ENCODE measurements at regions not wholly inside any gene's neighbourhood (a gene's known extent, or its start where the extent isn't known, plus 50 kb on each side); places are given as distances from the start of the nearest gene placed in this dataset.

GRCh38 chr1:67991546-67991945, 58.9 kb downstream of the DIRAS3 start:
- intact Hi-C loops (cut with DNase I), result no loop called here
- Histone ChIP-seq H3K27ac (no peak overlapping the region), H3K9me3 (peaks cover 0 to 6% (median 0%) of the 10 kb centered on the region in 4 donors), H3K4me3 (no peak overlapping the region), H3K4me1 (no peaks in the 10 kb centered on the region), H3K27me3 (no peaks in the 10 kb centered on the region), H3K36me3 (no peaks in the 10 kb centered on the region)
- no peak for ATAC-seq
- no peak for DNase-seq
- TF ChIP-seq CTCF (IDR thresholded peaks at IDR 0.05) (no peak), POLR2A (IDR thresholded peaks at IDR 0.05) (no peak)
- 97% methylated on average over 5 of the region's 5 CpGs for WGBS (ENCODE audit: insufficient coverage, low coverage, low lambda C conversion rate, missing lambda C conversion rate)

- Histone ChIP-seq H3K27ac (no peak overlapping the region), H3K27me3 (no peaks in the 10 kb centered on the region), H3K9me3 (no peaks in the 10 kb centered on the region), H3K4me1 (no peaks in the 10 kb centered on the region), H3K4me3 (no peak overlapping the region), H3K36me3 (no peaks in the 10 kb centered on the region)
- intact Hi-C loops (cut with DNase I), result no loop called here
- ATAC-seq (no peak), DNase-seq (no peak)
- WGBS (ENCODE audit: insufficient coverage, low coverage, low lambda C conversion rate, missing lambda C conversion rate), result 82% methylated on average over 5 of the region's 5 CpGs
- TF ChIP-seq CTCF (IDR thresholded peaks at IDR 0.05) (no peak), POLR2A (IDR thresholded peaks at IDR 0.05) (no peak)
These were observed 62.4 kb downstream of the DIRAS3 start for GRCh38 chr1:67988066-67988465.

- DNase-seq (no peak), ATAC-seq (peak in 1 of 4 donors; percentile 58)
- intact Hi-C loops (cut with DNase I), result no loop called here
- Histone ChIP-seq H3K4me1 (no peaks in the 10 kb centered on the region), H3K9me3 (no peaks in the 10 kb centered on the region), H3K27ac (no peak overlapping the region), H3K36me3 (no peaks in the 10 kb centered on the region), H3K27me3 (no peaks in the 10 kb centered on the region), H3K4me3 (no peak overlapping the region)
- no peak for TF ChIP-seq POLR2A (IDR thresholded peaks at IDR 0.05)
- no peak for TF ChIP-seq CTCF (IDR thresholded peaks at IDR 0.05)
- WGBS (ENCODE audit: insufficient coverage, low coverage, low lambda C conversion rate, missing lambda C conversion rate), result 81% methylated on average over 10 of the region's 13 CpGs
These were observed 63.2 kb downstream of the DIRAS3 start for GRCh38 chr1:67987046-67987799.

DNA sequence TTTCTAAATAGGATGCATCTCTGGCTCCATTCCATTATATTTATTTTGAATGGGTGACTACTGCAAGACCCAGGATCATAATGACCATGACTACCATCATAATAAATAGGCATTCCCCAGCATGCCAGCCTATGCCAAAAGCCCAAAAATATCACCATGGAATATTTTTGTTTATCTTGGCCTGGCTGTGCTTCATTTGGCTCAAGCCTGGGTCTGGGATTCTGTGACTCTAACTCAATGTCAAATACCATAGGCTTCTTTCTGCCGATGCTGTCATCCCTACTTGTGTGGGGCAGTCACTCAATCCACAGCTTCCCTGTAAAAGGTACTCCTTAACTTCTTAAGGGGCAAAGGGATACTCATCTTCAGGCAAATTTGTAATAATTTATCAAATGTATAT, 66.6 kb downstream of the DIRAS3 start:
- ATAC-seq (no peak), DNase-seq (no peak)
- Histone ChIP-seq H3K36me3 (no peaks in the 10 kb centered on the region), H3K27me3 (no peaks in the 10 kb centered on the region), H3K9me3 (no peaks in the 10 kb centered on the region), H3K4me3 (no peak overlapping the region), H3K27ac (no peak overlapping the region), H3K4me1 (no peaks in the 10 kb centered on the region)
- TF ChIP-seq CTCF (IDR thresholded peaks at IDR 0.05) (no peak), POLR2A (IDR thresholded peaks at IDR 0.05) (no peak)
- no CpG with 5 or more reads among the region's 1 CpG for WGBS (ENCODE audit: insufficient coverage, low coverage, low lambda C conversion rate, missing lambda C conversion rate)
- intact Hi-C loops (cut with DNase I), result no loop called here
